Stimulated activated effector memory CD8-positive, alpha-beta T cell treated with anti-CD3 and anti-CD28 coated beads, Interleukin-12 subunit alpha, Interleukin-12 subunit beta, amount 100 ng/mL, for 72 hours (primary cell): ENCODE measurements at regions not wholly inside any gene's neighbourhood (a gene's known extent, or its start where the extent isn't known, plus 50 kb on each side); places are given as distances from the start of the nearest gene placed in this dataset.
"Not testable (repeated sequence)": the region's sequence is repeated elsewhere in the genome, so short reads cannot be mapped to it uniquely, and the experiment has no call there.

Experiments used
- ATAC-seq: fragments of 150-1000 bp; cut with Tn5 transposase; 2 replicates; pipeline ENCODE4 v1.10.0; 2021
- DNase-seq, 2 donors: peaks; one replicate each; pipeline ENCODE4 v3.0.0; 2021 to 2022; ENCODE audit warnings: low spot score in 2 of 2
- H3K27ac Mint-ChIP-seq: one replicate; pipeline ENCODE4 v1.8.0; 2022; ENCODE audit warnings: mild to moderate bottlenecking, mixed read lengths
- H3K36me3 Mint-ChIP-seq: one replicate; pipeline ENCODE4 v1.8.0; 2022; ENCODE audit warnings: mild to moderate bottlenecking, mixed read lengths
- H3K4me1 Mint-ChIP-seq: one replicate; pipeline ENCODE4 v1.8.0; 2022; ENCODE audit warnings: mixed read lengths
- H3K4me3 Mint-ChIP-seq: one replicate; pipeline ENCODE4 v1.8.0; 2022; ENCODE audit warnings: mild to moderate bottlenecking, mixed read lengths
- H3K9me3 Mint-ChIP-seq: one replicate; pipeline ENCODE4 v1.8.0; 2022; ENCODE audit warnings: mixed read lengths

GRCh38 chr1:120290105-120290504 is 113.8 kb upstream of the SEC22B start:
- not testable (repeated sequence) for DNase-seq, H3K27ac Mint-ChIP-seq, H3K4me3 Mint-ChIP-seq, H3K4me1 Mint-ChIP-seq, H3K36me3 Mint-ChIP-seq, H3K9me3 Mint-ChIP-seq, ATAC-seq

- not testable (repeated sequence) for DNase-seq, H3K4me1 Mint-ChIP-seq, ATAC-seq, H3K36me3 Mint-ChIP-seq, H3K4me3 Mint-ChIP-seq, H3K9me3 Mint-ChIP-seq, H3K27ac Mint-ChIP-seq
Observed at GRCh38 chr1:120289601-120290074, 113.3 kb upstream of the SEC22B start.

- not testable (repeated sequence) for H3K9me3 Mint-ChIP-seq, H3K36me3 Mint-ChIP-seq, H3K4me1 Mint-ChIP-seq, H3K4me3 Mint-ChIP-seq, ATAC-seq, H3K27ac Mint-ChIP-seq, DNase-seq
Observed at GRCh38 chr1:120288814-120289600, 112.7 kb upstream of the SEC22B start.

GRCh38 chr1:120288167-120288566 is 111.8 kb upstream of the SEC22B start:
- H3K4me3 Mint-ChIP-seq, H3K36me3 Mint-ChIP-seq, DNase-seq, H3K27ac Mint-ChIP-seq, H3K4me1 Mint-ChIP-seq, H3K9me3 Mint-ChIP-seq: not testable (repeated sequence)
- peak; percentile 21 for ATAC-seq

- not testable (repeated sequence) for H3K9me3 Mint-ChIP-seq, DNase-seq, ATAC-seq, H3K36me3 Mint-ChIP-seq, H3K4me1 Mint-ChIP-seq, H3K27ac Mint-ChIP-seq, H3K4me3 Mint-ChIP-seq
Observed at GRCh38 chr1:120282744-120283464, 106.6 kb upstream of the SEC22B start.

GRCh38 chr1:120278259-120278610 is 101.9 kb upstream of the SEC22B start:
- not testable (repeated sequence) for H3K27ac Mint-ChIP-seq, H3K4me1 Mint-ChIP-seq, H3K36me3 Mint-ChIP-seq, H3K4me3 Mint-ChIP-seq, H3K9me3 Mint-ChIP-seq, DNase-seq, ATAC-seq

GRCh38 chr1:120277428-120278258 is 101.3 kb upstream of the SEC22B start:
- not testable (repeated sequence) for DNase-seq, H3K36me3 Mint-ChIP-seq, ATAC-seq, H3K27ac Mint-ChIP-seq, H3K4me3 Mint-ChIP-seq, H3K9me3 Mint-ChIP-seq, H3K4me1 Mint-ChIP-seq

GRCh38 chr1:120276710-120277109 is 100.4 kb upstream of the SEC22B start:
- not testable (repeated sequence) for H3K4me3 Mint-ChIP-seq, DNase-seq, H3K36me3 Mint-ChIP-seq, H3K27ac Mint-ChIP-seq, ATAC-seq, H3K4me1 Mint-ChIP-seq, H3K9me3 Mint-ChIP-seq

GRCh38 chr1:120274438-120274837 is 98.1 kb upstream of the SEC22B start:
- H3K36me3 Mint-ChIP-seq, H3K4me1 Mint-ChIP-seq, H3K27ac Mint-ChIP-seq, ATAC-seq, DNase-seq, H3K9me3 Mint-ChIP-seq, H3K4me3 Mint-ChIP-seq: not testable (repeated sequence)

- DNase-seq, H3K4me1 Mint-ChIP-seq, H3K4me3 Mint-ChIP-seq, H3K9me3 Mint-ChIP-seq, ATAC-seq, H3K36me3 Mint-ChIP-seq, H3K27ac Mint-ChIP-seq: not testable (repeated sequence)
Observed at GRCh38 chr1:120273363-120273762, 97.0 kb upstream of the SEC22B start.

- H3K36me3 Mint-ChIP-seq, DNase-seq, H3K4me1 Mint-ChIP-seq, H3K27ac Mint-ChIP-seq, H3K9me3 Mint-ChIP-seq, ATAC-seq, H3K4me3 Mint-ChIP-seq: not testable (repeated sequence)
Observed at GRCh38 chr1:120272242-120272641, 95.9 kb upstream of the SEC22B start.

GRCh38 chr1:120271561-120272221 is 95.4 kb upstream of the SEC22B start:
- not testable (repeated sequence) for H3K27ac Mint-ChIP-seq, H3K4me3 Mint-ChIP-seq, DNase-seq, ATAC-seq, H3K4me1 Mint-ChIP-seq, H3K9me3 Mint-ChIP-seq, H3K36me3 Mint-ChIP-seq

GRCh38 chr1:120267894-120268551 is 91.7 kb upstream of the SEC22B start:
- not testable (repeated sequence) for H3K9me3 Mint-ChIP-seq, DNase-seq, H3K36me3 Mint-ChIP-seq, H3K27ac Mint-ChIP-seq, ATAC-seq, H3K4me3 Mint-ChIP-seq, H3K4me1 Mint-ChIP-seq

- H3K4me3 Mint-ChIP-seq, H3K9me3 Mint-ChIP-seq: not testable (repeated sequence)
Observed at GRCh38 chr1:120264564-120264963, 88.2 kb upstream of the SEC22B start.

More at GRCh38 chr1:120264564-120264963, 88.2 kb upstream of the SEC22B start:
- DNase-seq, ATAC-seq, H3K4me1 Mint-ChIP-seq, H3K27ac Mint-ChIP-seq, H3K36me3 Mint-ChIP-seq: not testable (repeated sequence)
